B cell (primary cell): ENCODE measurements at regions not wholly inside any gene's neighbourhood (a gene's known extent, or its start where the extent isn't known, plus 50 kb on each side); places are given as distances from the start of the nearest gene placed in this dataset.

Source experiments
- ATAC-seq: fragments of 200-7000 bp; cut with Tn5 transposase; one replicate; pipeline ENCODE4 v1.10.0; 2021; ENCODE audit warnings: low read depth, mild to moderate bottlenecking, moderate number of reproducible peaks, moderate library complexity
- CTCF ChIA-PET: fragments of 350-600 bp; sonication (Branson Sonifier 250); formaldehyde crosslinking; loops from one replicate; lab custom pipeline; 2021; ENCODE audit warnings: antibody characterized with exemption, inconsistent platforms; lab: Charles Lee
- POLR2A ChIA-PET: fragments of 350-600 bp; sonication (Branson Sonifier 250); formaldehyde crosslinking; loops from one replicate; lab custom pipeline; 2021; ENCODE audit warnings: antibody characterized with exemption; lab: Charles Lee
- DNase-seq: peaks from one replicate; pipeline ENCODE4 v3.0.0; 2013
- H2AFZ ChIP-seq: 2 replicates; pipeline ENCODE4 v1.6.1; 2012; ENCODE audit warnings: mild to moderate bottlenecking, low read depth, low read length; ENCODE audit not compliant: insufficient read depth, poor library complexity, severe bottlenecking
- H3K27ac ChIP-seq, 2 donors: 1 replicate in 1 of 2; 2 replicates in 1 of 2; pipeline ENCODE4 v1.5.1; 2012 to 2013; ENCODE audit warnings: low read length in 2 of 2, mild to moderate bottlenecking in 2 of 2, moderate library complexity in 1 of 2
- H3K27me3 ChIP-seq, 4 experiments: fragments of 200-600 bp in 1 of 4; sonication (generic) in 1 of 4; replicated peaks in 1 of 4; 1 replicate in 2 of 4; 2 replicates in 2 of 4; pipeline versions ENCODE4 v1.6.1 to v1.7.0; 2013 to 2016; ENCODE audit warnings: low read length in 3 of 4, mild to moderate bottlenecking in 2 of 4, mixed read lengths in 1 of 4, moderate library complexity in 1 of 4; ENCODE audit not compliant: insufficient read depth in 4 of 4, control insufficient read depth in 3 of 4; ENCODE audit errors: control extremely low read depth in 1 of 4
- H3K36me3 ChIP-seq, 2 experiments: replicated peaks in 1 of 2; 1 replicate in 1 of 2; 2 replicates in 1 of 2; pipeline versions ENCODE4 v1.6.1 to v1.7.1; 2013; ENCODE audit warnings: low read length in 1 of 2; ENCODE audit not compliant: insufficient read depth in 2 of 2, control insufficient read depth in 1 of 2; ENCODE audit errors: control extremely low read depth in 1 of 2, extremely low read depth in 1 of 2
- H3K4me1 ChIP-seq, 2 donors: fragments of 200-600 bp in 1 of 2; sonication (generic) in 1 of 2; 1 replicate in 1 of 2; 2 replicates in 1 of 2; pipeline versions ENCODE4 v1.5.1 to v1.6.1; 2013 to 2017; ENCODE audit warnings: low read length in 2 of 2; ENCODE audit not compliant: control insufficient read depth in 2 of 2, insufficient read depth in 2 of 2
- H3K4me2 ChIP-seq: replicated peaks from 2 replicates; pipeline ENCODE3; 2012; ENCODE audit warnings: mild to moderate bottlenecking, low read depth, low read length; ENCODE audit not compliant: poor library complexity, severe bottlenecking
- H3K4me3 ChIP-seq, 5 experiments: fragments of 200-600 bp in 1 of 5; sonication (generic) in 1 of 5; 1 replicate in 3 of 5; 2 replicates in 2 of 5; pipeline versions ENCODE4 v1.5.1 to v1.7.0; 2011 to 2016; ENCODE audit warnings: low read length in 4 of 5, mild to moderate bottlenecking in 4 of 5, low read depth in 2 of 5, control low read depth in 1 of 5, moderate library complexity in 1 of 5; ENCODE audit not compliant: insufficient read depth in 1 of 5; ENCODE audit errors: control extremely low read depth in 1 of 5, extremely low read depth in 1 of 5
- H3K79me2 ChIP-seq: fragments of 200-600 bp; sonication (generic); one replicate; pipeline ENCODE4 v1.6.0; 2016; ENCODE audit warnings: low read length; ENCODE audit not compliant: control insufficient read depth, insufficient read depth
- H3K9ac ChIP-seq: fragments of 200-600 bp; sonication (generic); 2 replicates; pipeline ENCODE4 v1.6.1; 2017; ENCODE audit warnings: mild to moderate bottlenecking, low read length, moderate library complexity
- H3K9me3 ChIP-seq, 3 donors: one replicate each; pipeline versions ENCODE4 v1.6.1 to v1.7.1; 2013; ENCODE audit warnings: low read length in 2 of 3; ENCODE audit not compliant: control insufficient read depth in 2 of 3, insufficient read depth in 1 of 3; ENCODE audit errors: control extremely low read depth in 1 of 3
- H4K20me1 ChIP-seq: 2 replicates; pipeline ENCODE4 v1.6.0; 2012; ENCODE audit warnings: mild to moderate bottlenecking, low read length; ENCODE audit not compliant: insufficient read depth, control insufficient read depth, poor library complexity, severe bottlenecking
- H3K27ac Mint-ChIP-seq: one replicate; pipeline ENCODE4 v1.8.0; 2021; ENCODE audit warnings: mixed read lengths
- H3K27me3 Mint-ChIP-seq: one replicate; pipeline ENCODE4 v1.8.0; 2021; ENCODE audit warnings: mixed read lengths
- H3K4me1 Mint-ChIP-seq: one replicate; pipeline ENCODE4 v1.8.0; 2021; ENCODE audit warnings: mixed read lengths
- H3K4me3 Mint-ChIP-seq: one replicate; pipeline ENCODE4 v1.8.0; 2021; ENCODE audit warnings: mixed read lengths
- H3K9me3 Mint-ChIP-seq: one replicate; pipeline ENCODE4 v1.8.0; 2022; ENCODE audit warnings: mixed read lengths; ENCODE audit not compliant: insufficient read depth
- EZH2 ChIP-seq: IDR thresholded peaks from 2 replicates; pipeline ENCODE4 v1.6.1; 2012; ENCODE audit warnings: borderline replicate concordance, low read depth, mild to moderate bottlenecking, moderate library complexity, low read length; ENCODE audit not compliant: insufficient read depth, poor library complexity, severe bottlenecking
- WGBS: methylation state at CpG from one replicate; pipeline ENCODE4 v1.1.5; 2013; ENCODE audit warnings: missing lambda C conversion rate; ENCODE audit not compliant: insufficient coverage; 5-methylcytosine and 5-hydroxymethylcytosine counted together
- intact Hi-C: fragments of 100-400 bp; cut with micrococcal nuclease; formaldehyde crosslinking; loops from one replicate; pipeline ENCODE4 v1.10.0; 2022
- TF ChIP-seq, protein P1 (sequence below): fragments of 200-600 bp; IDR thresholded peaks from one replicate; pipeline ENCODE4 v1.8.0; 2022; ENCODE audit warnings: antibody characterized with exemption, mild to moderate bottlenecking

- Histone ChIP-seq H3K9ac (no peak overlapping the region), H3K27ac (no peak overlapping the region), H2AFZ (no peak overlapping the region), H3K9me3 (no peaks in the 10 kb centered on the region), H4K20me1 (no peaks in the 10 kb centered on the region), H3K4me2 (no peak overlapping the region), H3K79me2 (no peaks in the 10 kb centered on the region), H3K27me3 (no peaks in the 10 kb centered on the region), H3K4me3 (no peak overlapping the region), H3K4me1 (no peaks in the 10 kb centered on the region), H3K36me3 (no peaks in the 10 kb centered on the region)
- H3K4me3 Mint-ChIP-seq: no peak overlapping the region
- H3K27me3 Mint-ChIP-seq: no peaks in the 10 kb centered on the region
- H3K9me3 Mint-ChIP-seq: no peaks in the 10 kb centered on the region
- no peak for ATAC-seq
- DNase-seq: no peak
- H3K4me1 Mint-ChIP-seq: no peaks in the 10 kb centered on the region
- ChIA-PET CTCF (no interaction called here), POLR2A (no interaction called here)
- WGBS: 67% methylated on average over 1 of the region's 1 CpG
- intact Hi-C loops: no loop called here
- H3K27ac Mint-ChIP-seq: no peak overlapping the region
- no peak for TF ChIP-seq EZH2
- TF ChIP-seq, protein P1, sequence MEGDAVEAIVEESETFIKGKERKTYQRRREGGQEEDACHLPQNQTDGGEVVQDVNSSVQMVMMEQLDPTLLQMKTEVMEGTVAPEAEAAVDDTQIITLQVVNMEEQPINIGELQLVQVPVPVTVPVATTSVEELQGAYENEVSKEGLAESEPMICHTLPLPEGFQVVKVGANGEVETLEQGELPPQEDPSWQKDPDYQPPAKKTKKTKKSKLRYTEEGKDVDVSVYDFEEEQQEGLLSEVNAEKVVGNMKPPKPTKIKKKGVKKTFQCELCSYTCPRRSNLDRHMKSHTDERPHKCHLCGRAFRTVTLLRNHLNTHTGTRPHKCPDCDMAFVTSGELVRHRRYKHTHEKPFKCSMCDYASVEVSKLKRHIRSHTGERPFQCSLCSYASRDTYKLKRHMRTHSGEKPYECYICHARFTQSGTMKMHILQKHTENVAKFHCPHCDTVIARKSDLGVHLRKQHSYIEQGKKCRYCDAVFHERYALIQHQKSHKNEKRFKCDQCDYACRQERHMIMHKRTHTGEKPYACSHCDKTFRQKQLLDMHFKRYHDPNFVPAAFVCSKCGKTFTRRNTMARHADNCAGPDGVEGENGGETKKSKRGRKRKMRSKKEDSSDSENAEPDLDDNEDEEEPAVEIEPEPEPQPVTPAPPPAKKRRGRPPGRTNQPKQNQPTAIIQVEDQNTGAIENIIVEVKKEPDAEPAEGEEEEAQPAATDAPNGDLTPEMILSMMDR: no peak
Measured at GRCh38 chr1:245095903-245096302, 58.9 kb upstream of the KIF26B start.

GRCh38 chr1:245094954-245095353, 59.8 kb upstream of the KIF26B start:
- H4K20me1 ChIP-seq: no peaks in the 10 kb centered on the region
- Mint-ChIP-seq H3K4me1 (no peaks in the 10 kb centered on the region), H3K4me3 (no peak overlapping the region), H3K27me3 (no peaks in the 10 kb centered on the region), H3K9me3 (no peaks in the 10 kb centered on the region), H3K27ac (no peak overlapping the region)
- intact Hi-C loops: no loop called here
- H2AFZ ChIP-seq: no peak overlapping the region
- no peaks in the 10 kb centered on the region for H3K36me3 ChIP-seq
- ChIA-PET POLR2A (no interaction called here), CTCF (no interaction called here)
- H3K27me3 ChIP-seq: no peaks in the 10 kb centered on the region
- TF ChIP-seq EZH2: no peak
- TF ChIP-seq, protein P1: no peak
- DNase-seq (no peak), ATAC-seq (no peak)
- H3K4me1 ChIP-seq: no peaks in the 10 kb centered on the region
- H3K4me3 ChIP-seq: no peak overlapping the region
- no peaks in the 10 kb centered on the region for H3K79me2 ChIP-seq
- WGBS: 86% methylated on average over 4 of the region's 5 CpGs
- H3K9me3 ChIP-seq: no peaks in the 10 kb centered on the region
- H3K9ac ChIP-seq: no peak overlapping the region
- no peak overlapping the region for H3K4me2 ChIP-seq
- no peak overlapping the region for H3K27ac ChIP-seq
